ENCODE measurements at regions not wholly inside any gene's neighbourhood (a gene's known extent, or its start where the extent isn't known, plus 50 kb on each side); places are given as distances from the start of the nearest gene placed in this dataset.

DNA sequence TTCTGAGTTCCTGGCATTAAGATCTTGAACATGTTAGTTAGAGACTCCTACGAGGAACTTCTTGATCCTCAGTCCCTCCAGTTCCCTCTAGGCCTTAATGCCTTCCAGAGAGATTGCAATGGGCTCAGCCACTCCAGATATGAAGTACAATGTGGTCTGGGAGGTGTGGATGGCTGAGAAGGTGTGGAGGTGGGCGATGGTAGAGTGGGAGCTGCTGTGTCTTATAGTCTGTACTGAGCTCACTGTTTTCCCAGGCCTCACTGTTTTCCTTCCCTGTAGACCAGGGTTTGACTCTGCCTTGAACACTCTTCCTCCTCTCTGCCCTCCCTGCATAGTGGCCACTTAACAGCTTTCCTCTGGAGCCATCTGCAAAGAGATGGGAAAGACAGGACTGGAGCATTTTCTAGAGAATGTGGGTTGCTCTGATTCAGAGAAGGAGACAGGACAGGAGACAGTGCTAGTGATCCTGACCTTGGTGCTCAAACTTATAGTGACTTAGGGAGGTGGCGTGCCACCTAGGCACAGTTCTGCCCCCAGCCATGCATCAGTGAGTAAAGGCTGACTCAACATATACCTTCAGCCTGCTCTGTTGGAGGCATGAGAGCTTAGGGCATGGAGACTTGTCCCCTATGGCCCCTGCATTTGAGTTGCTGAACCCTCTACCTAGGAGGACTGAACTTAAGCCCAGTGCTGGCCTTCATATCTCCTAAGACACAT is 129.7 kb downstream of the TDRD15 start:
- DNase-seq (ENCODE audit: low read depth, low spot score) = no peak

DNA sequence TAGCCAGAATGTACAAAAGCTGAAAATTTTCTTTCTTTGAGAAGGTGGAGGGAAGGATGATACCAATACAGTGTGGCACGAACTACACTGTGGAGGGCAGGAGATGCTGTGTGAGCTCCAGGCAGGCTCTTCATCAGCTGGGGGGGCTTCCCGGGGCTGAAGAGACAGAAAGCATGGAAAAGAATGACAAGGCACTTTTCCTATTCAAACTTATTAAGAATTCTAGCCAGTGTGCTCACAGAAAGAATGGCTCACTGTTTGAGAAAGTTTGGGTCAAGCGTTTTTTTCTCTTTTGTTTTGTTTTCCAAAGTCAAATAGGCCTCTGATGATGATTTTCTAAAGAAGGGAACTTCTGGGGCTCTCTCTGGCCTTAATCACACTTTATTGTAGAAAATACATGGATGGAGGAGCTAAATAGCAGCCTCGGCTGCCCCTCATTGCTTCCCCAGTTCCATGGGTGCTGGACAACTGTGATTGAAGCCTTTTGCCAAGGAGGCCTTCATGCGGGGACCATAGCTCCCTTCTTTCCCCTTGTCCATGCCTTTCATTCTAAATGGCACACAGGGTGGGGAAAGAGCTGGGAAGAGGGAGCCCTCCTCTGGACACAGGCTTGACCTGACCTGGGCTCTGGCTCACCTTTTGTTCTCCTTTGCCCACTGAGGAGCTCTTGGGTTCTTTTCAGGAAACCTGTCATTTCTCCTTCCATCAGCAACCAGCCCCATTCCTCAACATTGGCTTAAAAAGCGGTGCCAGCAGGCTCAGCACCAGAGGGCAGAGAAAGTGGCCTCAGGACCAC is 130.6 kb downstream of the TDRD15 start:
- no peak for DNase-seq (ENCODE audit: low read depth, low spot score)

DNA sequence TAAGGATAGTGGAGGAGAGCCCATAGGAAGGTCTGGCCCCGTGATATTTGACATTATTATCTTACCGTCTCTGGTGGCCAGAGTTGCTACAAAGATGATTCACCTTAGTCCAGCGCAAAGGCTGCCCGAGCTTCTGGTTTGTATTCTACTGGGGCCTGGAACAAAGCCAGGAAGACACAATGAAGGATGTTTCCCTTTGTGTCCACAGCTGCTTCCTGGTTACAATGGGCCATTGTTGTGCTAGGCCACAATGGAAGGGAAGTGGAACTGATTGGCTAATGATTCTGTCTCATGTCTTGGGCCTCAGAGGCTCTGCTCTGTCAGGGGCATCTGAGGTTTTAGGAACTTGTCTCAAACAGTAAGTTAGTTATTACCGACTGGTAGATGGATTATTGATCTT is 132.2 kb downstream of the TDRD15 start:
- peak; percentile 2 for DNase-seq (ENCODE audit: low read depth, low spot score)

DNA sequence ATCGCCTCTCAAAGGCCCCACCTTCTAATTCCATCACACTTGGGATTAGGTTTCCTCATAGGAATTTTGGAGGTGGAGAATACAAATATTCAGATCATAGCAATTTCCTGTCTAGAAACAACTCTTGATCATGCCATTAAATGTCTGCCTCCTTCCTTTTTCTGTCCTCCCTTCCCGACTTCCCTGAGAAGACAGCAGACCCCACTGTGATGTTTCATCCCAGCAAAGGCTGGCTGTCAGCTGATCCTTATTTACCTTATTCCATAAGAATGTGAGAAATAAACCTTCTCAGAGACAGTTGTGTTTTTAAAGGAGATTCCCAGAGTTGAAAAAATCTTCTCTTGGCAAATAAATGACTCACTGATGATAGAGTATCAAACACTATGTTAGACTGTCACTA is 133.9 kb downstream of the TDRD15 start:
- no peak for DNase-seq (ENCODE audit: low read depth, low spot score)

DNA sequence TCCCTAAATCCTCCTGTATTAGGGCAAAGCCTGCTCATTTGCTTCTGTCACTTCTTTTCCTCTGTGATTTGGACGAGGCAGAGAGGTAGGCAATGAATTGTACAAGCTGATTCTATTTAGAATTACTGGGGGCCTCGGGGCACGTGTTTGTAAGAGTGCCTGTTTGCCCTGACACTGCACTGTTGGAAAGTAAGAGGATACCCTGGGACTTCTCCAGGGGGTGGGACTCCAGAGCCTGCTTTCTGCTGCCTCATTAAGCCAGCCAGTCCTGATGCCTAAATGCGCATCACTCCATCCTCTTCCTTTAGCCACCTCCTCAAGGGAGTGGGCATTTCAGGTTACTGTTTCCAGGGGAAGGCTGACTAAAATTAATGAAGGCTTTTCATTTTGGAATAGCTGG is 134.3 kb downstream of the TDRD15 start:
- no peak for DNase-seq (ENCODE audit: low read depth, low spot score)

DNA sequence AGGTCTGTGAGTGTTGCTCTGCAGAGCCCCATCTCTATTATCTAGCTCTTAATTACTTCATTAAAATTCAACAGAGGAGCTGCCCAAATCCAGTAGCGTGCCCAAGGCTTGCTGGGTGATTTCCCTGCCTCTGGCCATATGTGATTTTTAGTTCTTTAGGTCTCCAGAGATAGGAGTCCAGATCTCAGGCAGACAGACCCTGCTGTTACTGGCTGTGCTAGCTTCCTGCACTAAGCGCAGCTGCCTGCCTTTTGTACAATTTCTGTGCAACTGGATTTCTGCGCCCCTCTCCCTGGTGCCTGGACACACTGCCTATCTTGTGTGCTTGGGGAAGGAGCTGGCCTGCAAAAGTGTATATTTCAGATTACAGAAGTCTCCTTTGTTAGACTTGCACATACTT is 136.5 kb downstream of the TDRD15 start:
- no peak for DNase-seq (ENCODE audit: low read depth, low spot score)

DNA sequence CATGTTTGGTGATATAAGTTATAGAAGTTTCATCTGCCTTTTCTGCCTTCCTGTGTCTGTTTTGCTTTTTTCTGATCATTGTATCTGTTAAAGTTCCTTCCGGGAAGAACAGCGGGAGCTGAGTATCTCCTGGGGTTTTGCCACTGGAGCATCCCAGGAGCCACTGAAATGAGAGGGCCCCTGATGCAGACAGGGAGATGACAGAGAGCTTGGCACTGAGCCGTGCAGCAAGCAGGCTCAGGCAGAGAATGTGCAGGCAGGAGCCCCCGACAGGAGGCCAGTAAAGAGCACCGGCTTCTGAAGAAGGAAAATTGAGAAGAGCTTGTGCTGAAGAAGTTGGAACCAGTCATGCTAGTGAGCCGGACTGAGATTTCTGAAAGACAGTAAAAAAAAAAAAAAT is 137.8 kb downstream of the TDRD15 start:
- DNase-seq (ENCODE audit: low read depth, low spot score) = no peak

DNA sequence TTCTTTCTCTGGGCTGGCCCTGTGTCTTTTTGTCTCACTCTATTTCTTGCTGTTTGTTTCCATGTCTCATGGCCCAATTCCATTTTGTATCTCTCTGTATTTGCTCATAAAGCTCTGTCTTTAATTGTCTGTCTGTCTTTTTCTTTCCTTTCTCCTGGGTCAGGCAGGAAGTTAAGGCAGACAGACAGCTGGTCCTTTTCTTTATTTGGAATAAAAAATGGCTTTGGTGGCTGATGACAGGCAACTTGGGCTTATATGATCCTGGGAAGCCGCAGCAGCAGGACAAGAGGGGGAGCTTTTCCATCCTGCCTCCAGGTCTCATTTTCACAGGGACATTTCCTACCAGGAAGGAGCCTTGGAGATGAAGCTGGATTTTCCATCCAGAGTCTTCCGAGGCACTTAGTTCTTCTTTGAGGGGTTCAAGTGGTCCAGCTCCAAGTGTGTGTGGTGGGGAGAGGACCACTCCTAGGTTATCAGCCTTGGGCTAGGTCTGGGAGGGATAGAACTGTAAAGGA is 138.7 kb downstream of the TDRD15 start:
- DNase-seq (ENCODE audit: low read depth, low spot score) = no peak

DNA sequence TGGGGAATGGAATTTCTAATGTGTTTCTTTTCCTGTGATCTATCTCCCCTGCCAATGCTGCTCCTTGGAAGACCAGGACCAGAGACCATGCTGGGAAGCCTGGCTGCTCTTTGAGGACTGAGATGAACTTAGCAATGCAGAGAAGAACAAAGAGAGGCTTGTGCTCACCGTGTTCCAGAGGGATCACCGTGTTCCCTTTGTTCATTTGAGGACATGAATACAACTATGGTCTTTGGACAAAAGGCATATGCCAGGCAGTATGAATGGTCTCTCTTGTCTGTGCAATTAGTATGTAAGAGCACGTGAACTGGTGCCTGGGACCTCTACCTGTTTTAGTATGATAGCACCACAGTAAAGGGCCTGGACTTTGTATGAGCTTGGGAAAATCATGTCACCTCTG is 139.9 kb downstream of the TDRD15 start:
- no peak for DNase-seq (ENCODE audit: low read depth, low spot score)

DNA sequence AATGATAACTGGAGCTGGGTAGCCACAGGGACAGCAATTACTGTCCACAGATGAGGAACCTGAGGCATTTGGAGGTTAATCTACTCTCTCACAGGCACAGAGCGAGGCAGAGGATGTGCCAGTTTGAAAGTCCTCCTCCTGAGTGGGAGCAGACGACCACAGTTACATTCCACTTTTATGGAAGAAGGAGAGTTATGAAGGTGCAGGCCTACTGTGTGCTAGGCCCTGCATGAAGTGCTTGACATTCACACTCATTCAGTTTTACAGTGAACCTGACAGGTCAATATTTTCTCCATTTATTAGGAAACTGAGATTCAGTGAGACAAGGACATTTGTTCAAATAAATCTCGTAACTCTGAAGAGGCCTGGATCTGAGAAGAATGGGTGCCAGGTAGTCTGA is 142.0 kb downstream of the TDRD15 start:
- DNase-seq (ENCODE audit: low read depth, low spot score) = no peak

DNA sequence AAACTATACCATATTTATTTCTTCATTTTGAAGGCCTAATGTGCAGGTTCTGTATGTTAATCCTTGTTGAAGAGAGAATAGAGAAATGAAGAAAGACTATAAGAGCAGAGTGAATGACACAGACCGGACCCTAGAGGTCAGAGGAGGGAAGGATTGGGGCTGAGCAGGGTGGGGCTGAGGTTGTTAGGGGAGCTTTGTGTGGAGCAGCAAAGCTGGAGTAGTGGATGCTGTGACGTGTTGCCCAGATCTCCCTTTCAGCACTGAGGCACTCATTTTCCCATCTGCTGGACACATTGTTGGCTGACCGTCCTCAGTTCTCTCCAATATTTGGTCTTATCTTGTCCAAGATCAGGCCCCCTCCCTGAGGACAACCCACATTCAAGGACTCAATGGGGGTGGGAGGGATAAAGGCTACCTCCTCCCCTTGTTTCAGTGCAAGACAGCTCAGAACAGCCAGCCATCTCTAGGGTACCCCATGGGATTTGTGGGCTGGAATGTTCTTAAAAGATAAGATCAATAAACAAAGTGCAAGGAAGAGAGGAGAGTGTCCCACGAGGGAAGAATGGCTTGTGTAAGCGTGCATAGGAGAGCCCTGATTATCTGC is 143.6 kb downstream of the TDRD15 start:
- DNase-seq (ENCODE audit: low read depth, low spot score) = no peak

DNA sequence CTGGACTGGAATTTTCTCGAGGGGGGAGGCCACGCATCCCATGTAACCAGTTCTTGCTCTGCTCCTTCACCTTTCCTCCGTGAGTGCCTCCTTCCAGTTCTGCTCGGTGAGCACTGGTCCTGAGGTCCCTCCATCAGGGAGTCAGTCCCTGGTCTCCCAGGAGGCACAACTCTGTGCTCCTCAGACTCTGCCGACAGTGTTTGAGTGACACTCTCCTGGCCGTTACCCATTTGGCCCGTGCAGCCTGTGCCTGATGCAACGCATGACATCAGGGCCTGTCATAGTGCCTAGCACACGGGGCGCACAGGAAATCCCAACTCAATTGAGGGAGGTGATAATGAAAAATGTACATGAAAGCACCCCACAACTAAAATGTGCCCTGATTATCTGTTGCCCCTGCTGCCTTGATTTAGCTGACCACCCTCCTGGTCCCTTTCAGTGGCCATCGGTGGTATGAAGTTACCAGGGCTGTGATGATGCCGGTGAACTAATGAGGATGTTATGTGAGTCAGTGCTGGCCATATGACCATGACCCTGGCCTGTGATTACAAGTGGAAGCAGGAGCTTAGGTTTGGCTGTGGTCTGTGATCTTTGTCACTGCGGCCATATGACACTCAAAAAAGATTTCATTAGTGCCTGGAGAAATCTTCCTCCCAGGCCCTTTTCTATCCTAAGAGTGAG is 144.6 kb downstream of the TDRD15 start:
- no peak for DNase-seq (ENCODE audit: low read depth, low spot score)

DNA sequence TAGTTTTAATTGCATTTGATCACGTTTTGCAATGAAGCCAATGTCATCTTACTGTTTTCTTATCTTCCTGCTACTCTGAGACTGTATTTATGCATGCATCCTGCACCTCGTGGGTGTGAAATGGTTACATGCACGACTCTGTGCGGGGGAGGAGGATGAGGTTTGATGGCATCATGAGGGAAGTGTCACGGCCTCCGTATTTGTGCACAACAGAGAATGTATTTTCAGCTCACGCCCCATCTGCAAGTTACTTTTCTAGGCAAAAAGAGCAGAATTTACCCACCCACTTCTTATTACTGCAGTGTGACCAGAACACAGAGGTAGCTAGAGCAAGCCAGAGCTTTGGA is 145.1 kb downstream of the TDRD15 start:
- no peak for DNase-seq (ENCODE audit: low read depth, low spot score)

DNA sequence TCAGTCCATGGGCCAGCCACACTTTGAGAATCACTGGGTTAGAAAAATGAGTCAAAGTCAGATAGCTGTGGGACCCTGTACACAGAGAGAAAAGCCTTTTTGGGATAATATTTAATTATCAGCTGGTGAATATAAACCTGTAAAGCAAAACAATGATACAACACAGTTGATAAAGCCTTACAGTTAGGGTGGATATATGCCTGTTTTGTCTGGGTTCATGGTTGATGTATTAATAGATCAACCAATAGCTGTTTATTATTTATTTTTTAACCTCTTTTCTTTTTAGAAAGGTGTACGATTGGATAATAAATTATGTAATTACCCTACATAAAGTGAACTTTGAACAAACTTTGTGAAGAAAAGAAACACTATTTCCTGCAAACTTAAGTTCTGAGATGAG is 145.6 kb downstream of the TDRD15 start:
- no peak for DNase-seq (ENCODE audit: low read depth, low spot score)

DNA sequence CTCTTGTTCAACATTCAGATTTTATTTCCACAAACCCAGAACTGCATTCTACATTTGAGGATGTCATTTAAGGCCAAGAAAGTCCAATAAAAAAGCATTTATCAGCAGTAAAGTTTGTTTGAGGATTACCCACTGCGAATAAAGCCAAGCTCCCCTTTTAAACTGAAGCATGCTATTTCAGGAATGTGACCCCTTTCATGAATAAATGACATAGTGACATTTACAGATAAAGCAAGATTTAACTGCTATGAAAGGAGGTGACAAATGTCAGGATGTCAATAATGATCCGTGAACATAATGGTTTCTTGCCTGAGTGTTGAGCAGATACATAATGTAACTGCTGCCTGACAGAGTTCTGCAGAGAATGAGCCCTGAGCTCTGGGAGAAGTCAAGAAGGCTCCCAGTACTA is 146.3 kb downstream of the TDRD15 start:
- no peak for DNase-seq (ENCODE audit: low read depth, low spot score)

DNA sequence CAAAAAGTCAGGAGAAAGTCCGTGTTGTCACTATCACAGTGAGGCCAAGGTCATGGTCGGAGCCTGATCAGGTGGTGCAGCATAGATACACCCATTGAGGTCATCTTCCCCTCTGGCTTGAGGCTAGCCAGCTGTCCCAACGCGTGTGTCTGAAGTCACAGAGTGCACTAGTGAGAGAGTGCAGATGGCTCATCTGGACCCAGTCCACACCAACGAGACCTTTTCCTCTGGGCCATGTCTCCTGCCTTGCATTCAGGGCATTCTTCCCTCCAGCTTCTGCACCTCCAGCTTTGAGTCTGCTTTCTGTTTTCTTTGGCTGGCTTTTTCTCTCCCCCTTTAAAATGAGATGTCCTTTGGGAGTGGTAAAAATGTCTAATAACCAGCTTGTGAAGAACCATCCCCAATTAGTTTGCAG is 146.9 kb downstream of the TDRD15 start:
- DNase-seq (ENCODE audit: low read depth, low spot score) = no peak

DNA sequence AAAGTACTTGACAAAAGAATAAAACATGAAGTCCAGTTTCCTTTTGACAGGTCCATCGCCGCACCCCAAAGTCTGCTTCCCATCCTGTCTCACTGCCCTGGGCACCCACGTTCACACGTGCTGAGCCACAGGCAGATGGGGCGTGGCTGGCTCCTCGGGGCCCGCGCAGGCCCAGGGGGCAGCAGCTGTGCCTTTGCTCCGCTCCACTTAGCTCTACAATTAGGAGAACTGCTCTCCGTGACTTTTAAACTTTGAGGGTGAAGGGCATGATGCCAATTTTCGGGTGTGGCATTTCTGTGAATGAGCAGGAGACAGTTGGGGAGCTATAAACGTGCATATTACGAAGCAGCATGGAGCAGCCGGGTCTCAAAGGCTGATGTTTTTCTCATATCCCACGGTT is 152.4 kb downstream of the TDRD15 start:
- DNase-seq (ENCODE audit: low read depth, low spot score) = no peak

DNA sequence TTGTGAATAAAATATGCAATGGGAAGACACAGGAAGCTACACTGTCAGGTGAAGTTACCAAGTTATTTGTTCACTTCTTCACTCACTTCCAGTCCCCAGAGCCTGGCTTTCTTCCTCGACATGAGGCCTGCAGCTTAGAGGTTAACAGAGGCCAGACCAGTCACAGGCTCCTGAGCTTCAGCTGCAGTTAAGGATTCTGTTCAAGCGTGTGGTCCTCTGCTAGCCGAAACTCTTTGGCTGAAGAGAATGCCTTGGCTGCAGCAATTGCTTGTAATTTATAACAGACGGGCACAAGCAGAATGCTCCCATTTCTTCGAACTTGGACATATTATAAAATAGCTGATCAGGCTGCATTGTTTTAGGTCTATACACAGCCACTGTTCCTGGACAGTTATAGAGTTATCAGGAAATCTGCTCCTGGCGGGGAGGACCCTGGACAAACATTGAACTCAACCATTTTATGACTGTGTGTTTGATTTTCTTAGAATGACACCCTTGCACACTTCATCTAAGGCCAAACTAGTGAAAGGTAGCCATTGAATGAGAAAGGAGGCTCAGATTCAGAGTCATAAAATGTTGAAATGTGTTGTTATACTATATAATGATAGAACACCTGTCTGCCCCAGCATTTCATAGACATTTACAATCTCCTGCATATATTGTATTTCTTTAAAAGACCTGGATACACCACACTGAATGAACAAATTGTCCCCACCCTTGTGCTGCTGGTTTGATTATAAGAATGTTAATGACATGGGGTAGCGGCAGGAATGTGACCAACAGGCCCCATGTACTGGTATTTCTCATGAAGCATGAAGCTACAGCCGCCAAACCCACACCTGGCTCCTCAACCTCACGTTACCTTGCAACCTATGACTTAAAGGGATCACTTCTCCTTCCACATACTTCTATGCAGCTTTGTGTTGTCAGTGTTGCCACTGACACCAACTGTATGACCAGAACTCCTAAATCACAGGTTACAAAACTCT is 153.6 kb downstream of the TDRD15 start:
- DNase-seq (ENCODE audit: low read depth, low spot score) = no peak

DNA sequence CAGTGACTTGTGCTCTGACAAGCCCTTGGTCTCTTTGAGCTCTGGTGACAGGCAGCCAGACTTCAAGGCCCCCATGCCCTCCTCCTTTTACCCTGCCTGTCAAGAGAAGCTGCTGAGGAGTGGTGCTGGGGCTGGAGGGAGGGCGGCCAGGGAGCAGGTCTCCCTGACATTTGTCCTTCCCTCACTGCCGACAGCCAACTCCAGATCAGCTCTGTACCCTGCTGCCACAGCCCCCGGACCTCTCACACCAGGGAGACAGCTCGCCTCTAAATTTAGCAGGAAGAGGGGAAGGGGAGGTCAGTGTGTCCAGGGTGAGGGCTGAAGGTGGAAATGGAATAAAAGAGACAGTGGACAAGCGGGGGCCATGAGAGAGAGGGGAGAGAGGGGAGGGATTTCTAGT is 155.8 kb downstream of the TDRD15 start:
- no peak for DNase-seq (ENCODE audit: low read depth, low spot score)

DNA sequence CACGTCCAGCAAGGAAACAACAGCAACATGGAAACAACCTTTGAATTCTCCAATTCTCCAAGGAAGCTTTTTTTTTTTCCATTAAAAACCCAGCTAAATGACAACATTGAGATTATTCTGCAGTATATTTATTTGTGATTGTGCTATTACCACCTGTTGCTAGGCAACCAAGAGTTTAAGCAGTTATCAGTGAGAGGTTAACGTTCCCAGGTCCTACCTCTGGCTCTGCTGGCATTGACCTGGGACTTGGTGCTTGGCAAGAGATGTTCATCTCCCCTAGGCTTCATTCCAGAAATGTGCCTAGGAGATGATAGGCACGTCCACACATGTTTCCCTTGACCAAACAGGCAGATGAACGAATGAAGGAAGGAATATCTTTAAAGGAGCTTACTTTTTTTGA is 157.0 kb downstream of the TDRD15 start:
- DNase-seq (ENCODE audit: low read depth, low spot score) = no peak

DNA sequence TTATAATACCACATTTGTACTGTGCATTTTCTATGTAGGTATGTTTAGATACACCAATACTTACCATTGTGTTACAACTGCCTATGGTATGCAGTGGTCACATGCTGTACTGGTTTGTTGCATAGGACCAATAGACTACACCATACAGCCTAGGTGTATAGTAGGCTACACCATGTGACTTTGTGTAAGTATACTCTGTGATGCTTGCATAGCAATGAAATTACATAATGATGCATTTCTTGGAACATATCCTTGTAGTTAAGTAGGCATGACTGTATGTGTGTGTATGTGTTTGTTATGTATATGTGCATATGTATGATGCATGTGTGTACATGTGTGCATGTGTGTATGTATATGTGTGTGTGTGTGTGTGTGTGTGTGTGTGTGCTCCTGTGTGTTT is 157.6 kb downstream of the TDRD15 start:
- DNase-seq (ENCODE audit: low read depth, low spot score) = no peak

Data from astrocyte of the hippocampus (primary cell).